ENCODE measurements at regions not wholly inside any gene's neighbourhood (a gene's known extent, or its start where the extent isn't known, plus 50 kb on each side); places are given as distances from the start of the nearest gene placed in this dataset.

DNA sequence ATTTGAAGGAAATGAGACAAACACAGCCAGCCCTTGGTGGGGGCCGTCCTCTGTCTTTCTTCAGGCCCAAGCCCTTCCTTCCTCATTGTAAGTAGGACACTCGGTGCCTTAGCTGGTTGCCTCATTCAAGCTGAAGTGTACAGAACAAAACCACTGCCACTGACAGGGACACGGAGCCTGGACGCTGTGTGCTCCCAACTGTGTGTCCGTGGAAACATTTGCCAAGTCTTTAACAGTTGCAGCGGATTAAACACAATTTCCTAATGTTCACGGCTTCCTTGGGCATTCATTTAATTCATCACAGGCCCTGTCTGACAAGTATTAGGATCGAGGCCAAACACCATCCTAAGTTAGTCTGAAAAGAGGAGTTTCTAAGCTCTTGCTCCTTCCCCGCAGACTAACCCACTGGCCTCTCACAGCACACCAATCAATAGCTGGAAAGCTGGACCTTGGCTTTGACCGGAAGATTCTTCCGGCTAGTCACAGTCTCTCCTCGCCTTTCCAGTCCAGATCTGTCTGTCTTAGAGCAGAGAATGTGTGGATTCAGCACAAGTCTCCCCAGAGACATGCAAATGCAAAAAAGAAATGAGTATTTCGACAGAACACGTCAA is 68.7 kb upstream of the ACSL3 start:
- TF ChIP-seq, protein P1, sequence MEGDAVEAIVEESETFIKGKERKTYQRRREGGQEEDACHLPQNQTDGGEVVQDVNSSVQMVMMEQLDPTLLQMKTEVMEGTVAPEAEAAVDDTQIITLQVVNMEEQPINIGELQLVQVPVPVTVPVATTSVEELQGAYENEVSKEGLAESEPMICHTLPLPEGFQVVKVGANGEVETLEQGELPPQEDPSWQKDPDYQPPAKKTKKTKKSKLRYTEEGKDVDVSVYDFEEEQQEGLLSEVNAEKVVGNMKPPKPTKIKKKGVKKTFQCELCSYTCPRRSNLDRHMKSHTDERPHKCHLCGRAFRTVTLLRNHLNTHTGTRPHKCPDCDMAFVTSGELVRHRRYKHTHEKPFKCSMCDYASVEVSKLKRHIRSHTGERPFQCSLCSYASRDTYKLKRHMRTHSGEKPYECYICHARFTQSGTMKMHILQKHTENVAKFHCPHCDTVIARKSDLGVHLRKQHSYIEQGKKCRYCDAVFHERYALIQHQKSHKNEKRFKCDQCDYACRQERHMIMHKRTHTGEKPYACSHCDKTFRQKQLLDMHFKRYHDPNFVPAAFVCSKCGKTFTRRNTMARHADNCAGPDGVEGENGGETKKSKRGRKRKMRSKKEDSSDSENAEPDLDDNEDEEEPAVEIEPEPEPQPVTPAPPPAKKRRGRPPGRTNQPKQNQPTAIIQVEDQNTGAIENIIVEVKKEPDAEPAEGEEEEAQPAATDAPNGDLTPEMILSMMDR (IDR thresholded peaks at IDR 0.05): no peak
- peak; percentile 47 to 76 for TF ChIP-seq EP300 (IDR thresholded peaks at IDR 0.05)

Data from tibial nerve (tissue), 4 donors.